Cardiac muscle cell (in vitro differentiated cells and primary cell): ENCODE measurements at regions not wholly inside any gene's neighbourhood (a gene's known extent, or its start where the extent isn't known, plus 50 kb on each side); places are given as distances from the start of the nearest gene placed in this dataset.

Source experiments
- DNase-seq, 2 donors: peaks; one replicate each; pipeline versions ENCODE4 v3.0.0 to v3.0.0-alpha.2; 2010 to 2017; ENCODE audit warnings: low read depth in 1 of 2, low spot score in 1 of 2
- H3K27ac ChIP-seq: fragments of 200-600 bp; sonication (generic); 2 replicates; pipeline ENCODE4 v1.5.1; 2016
- H3K27me3 ChIP-seq: fragments of 200-600 bp; sonication (generic); 2 replicates; pipeline ENCODE4 v1.6.0; 2016; ENCODE audit warnings: control low read depth
- H3K36me3 ChIP-seq: fragments of 200-600 bp; sonication (generic); 2 replicates; pipeline ENCODE4 v1.5.1; 2016; ENCODE audit warnings: control low read depth
- H3K4me1 ChIP-seq: fragments of 200-600 bp; sonication (generic); 2 replicates; pipeline ENCODE4 v1.8.1; 2017; ENCODE audit warnings: low read depth, mild to moderate bottlenecking, mixed run types
- H3K4me3 ChIP-seq: fragments of 200-600 bp; sonication (generic); 2 replicates; pipeline ENCODE4 v1.5.1; 2016; ENCODE audit warnings: mild to moderate bottlenecking
- H3K9me3 ChIP-seq: fragments of 200-600 bp; sonication (generic); 2 replicates; pipeline ENCODE4 v1.5.1; 2017; ENCODE audit warnings: low read depth, mild to moderate bottlenecking, control low read depth
- TF ChIP-seq, protein P1 (sequence below): IDR thresholded peaks from 2 replicates; pipeline ENCODE4 v1.5.1; 2012; ENCODE audit warnings: low read depth, mild to moderate bottlenecking, low read length

GRCh38 chr1:96513136-96513535 is 208.4 kb upstream of the PTBP2 start:
- no peak overlapping the region for H3K4me3 ChIP-seq
- no peaks in the 10 kb centered on the region for H3K27me3 ChIP-seq
- no peaks in the 10 kb centered on the region for H3K36me3 ChIP-seq
- H3K27ac ChIP-seq, result no peak overlapping the region
- H3K4me1 ChIP-seq, result no peaks in the 10 kb centered on the region
- no peaks in the 10 kb centered on the region for H3K9me3 ChIP-seq
- TF ChIP-seq, protein P1, sequence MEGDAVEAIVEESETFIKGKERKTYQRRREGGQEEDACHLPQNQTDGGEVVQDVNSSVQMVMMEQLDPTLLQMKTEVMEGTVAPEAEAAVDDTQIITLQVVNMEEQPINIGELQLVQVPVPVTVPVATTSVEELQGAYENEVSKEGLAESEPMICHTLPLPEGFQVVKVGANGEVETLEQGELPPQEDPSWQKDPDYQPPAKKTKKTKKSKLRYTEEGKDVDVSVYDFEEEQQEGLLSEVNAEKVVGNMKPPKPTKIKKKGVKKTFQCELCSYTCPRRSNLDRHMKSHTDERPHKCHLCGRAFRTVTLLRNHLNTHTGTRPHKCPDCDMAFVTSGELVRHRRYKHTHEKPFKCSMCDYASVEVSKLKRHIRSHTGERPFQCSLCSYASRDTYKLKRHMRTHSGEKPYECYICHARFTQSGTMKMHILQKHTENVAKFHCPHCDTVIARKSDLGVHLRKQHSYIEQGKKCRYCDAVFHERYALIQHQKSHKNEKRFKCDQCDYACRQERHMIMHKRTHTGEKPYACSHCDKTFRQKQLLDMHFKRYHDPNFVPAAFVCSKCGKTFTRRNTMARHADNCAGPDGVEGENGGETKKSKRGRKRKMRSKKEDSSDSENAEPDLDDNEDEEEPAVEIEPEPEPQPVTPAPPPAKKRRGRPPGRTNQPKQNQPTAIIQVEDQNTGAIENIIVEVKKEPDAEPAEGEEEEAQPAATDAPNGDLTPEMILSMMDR, result no peak
- DNase-seq, result no peak

- H3K9me3 ChIP-seq, result no peaks in the 10 kb centered on the region
Observed at GRCh38 chr1:96515430-96515829, 206.2 kb upstream of the PTBP2 start.

DNA sequence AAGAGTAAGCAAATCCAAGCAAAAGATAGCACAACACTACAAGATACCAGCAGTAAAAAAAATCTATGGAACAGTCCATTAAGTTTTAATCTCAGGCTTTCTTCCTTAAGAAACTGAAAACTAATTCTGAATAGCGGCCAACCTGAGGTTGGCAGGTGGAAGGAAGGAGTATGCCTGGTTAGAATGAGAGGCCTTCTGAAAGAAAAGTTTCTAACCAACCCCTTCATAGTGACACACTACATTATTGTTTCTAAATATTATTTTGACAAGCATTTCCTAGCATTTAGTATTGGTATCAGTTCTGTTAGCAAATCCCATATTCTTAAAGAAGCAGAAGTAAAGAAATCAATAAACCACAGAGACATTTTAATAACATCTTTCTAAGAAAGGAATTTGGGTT is 205.7 kb upstream of the PTBP2 start:
- Histone ChIP-seq H3K4me3 (no peak overlapping the region), H3K27me3 (no peaks in the 10 kb centered on the region), H3K9me3 (no peaks in the 10 kb centered on the region), H3K4me1 (peaks cover 3% of the 10 kb centered on the region), H3K27ac (no peak overlapping the region), H3K36me3 (no peaks in the 10 kb centered on the region)
- TF ChIP-seq, protein P1, result no peak
- DNase-seq, result no peak

More at GRCh38 chr1:96515430-96515829, 206.2 kb upstream of the PTBP2 start:
- H3K27me3 ChIP-seq, result no peaks in the 10 kb centered on the region
- no peak overlapping the region for H3K4me3 ChIP-seq
- DNase-seq, result no peak
- TF ChIP-seq, protein P1, result no peak
- H3K4me1 ChIP-seq, result no peaks in the 10 kb centered on the region
- H3K27ac ChIP-seq, result no peak overlapping the region
- no peaks in the 10 kb centered on the region for H3K36me3 ChIP-seq

- peaks cover 17% of the 10 kb centered on the region for H3K4me1 ChIP-seq
- DNase-seq, result peak in 1 of 2 donors; percentile 15
- no peak overlapping the region for H3K27ac ChIP-seq
- no peaks in the 10 kb centered on the region for H3K36me3 ChIP-seq
- no peaks in the 10 kb centered on the region for H3K9me3 ChIP-seq
- no peaks in the 10 kb centered on the region for H3K27me3 ChIP-seq
- no peak overlapping the region for H3K4me3 ChIP-seq
- TF ChIP-seq, protein P1, result no peak
Observed at GRCh38 chr1:96519851-96520578, 201.6 kb upstream of the PTBP2 start.

GRCh38 chr1:96520579-96520947 is 201.0 kb upstream of the PTBP2 start:
- DNase-seq, result peak in 1 of 2 donors; percentile 67
- Histone ChIP-seq H3K4me1 (peaks cover 17% of the 10 kb centered on the region), H3K4me3 (no peak overlapping the region), H3K27me3 (no peaks in the 10 kb centered on the region), H3K9me3 (no peaks in the 10 kb centered on the region), H3K36me3 (no peaks in the 10 kb centered on the region), H3K27ac (no peak overlapping the region)
- TF ChIP-seq, protein P1, result no peak
